ENCODE measurements at regions not wholly inside any gene's neighbourhood (a gene's known extent, or its start where the extent isn't known, plus 50 kb on each side); places are given as distances from the start of the nearest gene placed in this dataset.

DNA sequence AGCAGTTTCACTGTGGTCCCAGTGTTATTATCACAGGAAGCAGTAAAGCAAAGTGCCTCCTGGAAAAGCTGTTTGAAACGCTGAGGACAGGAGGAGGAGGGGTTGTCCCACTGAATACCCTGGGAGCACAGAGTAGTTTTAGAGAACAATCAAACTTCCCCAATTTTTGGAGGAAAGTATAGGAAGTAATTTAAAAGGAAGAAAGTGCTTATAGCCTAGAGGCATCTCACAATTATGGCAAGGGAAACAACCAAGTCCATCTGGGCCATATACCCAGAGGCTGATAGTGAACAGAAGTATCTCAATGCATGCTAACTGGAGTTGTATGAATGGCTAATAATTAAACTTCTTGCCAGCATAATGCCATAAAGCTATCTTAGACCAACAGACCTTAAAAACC, 137.2 kb upstream of the EPHA6 start:
- Histone ChIP-seq H3K4me1 (no peaks in the 10 kb centered on the region), H3K4me3 (no peak overlapping the region), H3K27ac (no peak overlapping the region), H3K9me3 (no peaks in the 10 kb centered on the region), H3K27me3 (no peaks in the 10 kb centered on the region), H3K36me3 (no peaks in the 10 kb centered on the region)
- in situ Hi-C loops (cut with MboI; ENCODE audit: low pct_ligation_motif_present in 1 of 4, low pct_unique_long_range_greater_than_20kb in 1 of 4, low sequenced_read_pairs in 3 of 4) (no loop called here), intact Hi-C loops (cut with DNase I; ENCODE audit: low total_unique reads) (no loop called here)
- DNase-seq = no peak
- TF ChIP-seq POLR2AphosphoS5 (IDR thresholded peaks at IDR 0.05) = no peak
- no peak for TF ChIP-seq CTCF (IDR thresholded peaks at IDR 0.05)
- no peak for TF ChIP-seq POLR2A (IDR thresholded peaks at IDR 0.05)
- no peak for TF ChIP-seq EP300 (IDR thresholded peaks at IDR 0.05; ENCODE audit: low read depth)
- 0 to 16% methylated on average over 1 of the region's 1 CpG for WGBS, 2 donors (ENCODE audit: low coverage in 1 of 2)

- intact Hi-C loops (cut with DNase I; ENCODE audit: low total_unique reads) = no loop called here
- DNase-seq = no peak
- 77 to 91% methylated on average over 3 of the region's 3 CpGs for WGBS, 2 donors (ENCODE audit: low coverage in 1 of 2)
- Histone ChIP-seq H3K27ac (no peak overlapping the region), H3K36me3 (no peaks in the 10 kb centered on the region), H3K4me1 (no peaks in the 10 kb centered on the region), H3K27me3 (no peaks in the 10 kb centered on the region), H3K9me3 (no peaks in the 10 kb centered on the region), H3K4me3 (no peak overlapping the region)
- in situ Hi-C loops (cut with MboI; ENCODE audit: low pct_ligation_motif_present in 1 of 4, low pct_unique_long_range_greater_than_20kb in 1 of 4, low sequenced_read_pairs in 3 of 4) = no loop called here
- TF ChIP-seq POLR2AphosphoS5 (IDR thresholded peaks at IDR 0.05) = no peak
- TF ChIP-seq EP300 (IDR thresholded peaks at IDR 0.05; ENCODE audit: low read depth) = no peak
- TF ChIP-seq CTCF (IDR thresholded peaks at IDR 0.05) = no peak
- TF ChIP-seq POLR2A (IDR thresholded peaks at IDR 0.05) = no peak
Observed at GRCh38 chr3:96678325-96678724, 136.1 kb upstream of the EPHA6 start.

DNA sequence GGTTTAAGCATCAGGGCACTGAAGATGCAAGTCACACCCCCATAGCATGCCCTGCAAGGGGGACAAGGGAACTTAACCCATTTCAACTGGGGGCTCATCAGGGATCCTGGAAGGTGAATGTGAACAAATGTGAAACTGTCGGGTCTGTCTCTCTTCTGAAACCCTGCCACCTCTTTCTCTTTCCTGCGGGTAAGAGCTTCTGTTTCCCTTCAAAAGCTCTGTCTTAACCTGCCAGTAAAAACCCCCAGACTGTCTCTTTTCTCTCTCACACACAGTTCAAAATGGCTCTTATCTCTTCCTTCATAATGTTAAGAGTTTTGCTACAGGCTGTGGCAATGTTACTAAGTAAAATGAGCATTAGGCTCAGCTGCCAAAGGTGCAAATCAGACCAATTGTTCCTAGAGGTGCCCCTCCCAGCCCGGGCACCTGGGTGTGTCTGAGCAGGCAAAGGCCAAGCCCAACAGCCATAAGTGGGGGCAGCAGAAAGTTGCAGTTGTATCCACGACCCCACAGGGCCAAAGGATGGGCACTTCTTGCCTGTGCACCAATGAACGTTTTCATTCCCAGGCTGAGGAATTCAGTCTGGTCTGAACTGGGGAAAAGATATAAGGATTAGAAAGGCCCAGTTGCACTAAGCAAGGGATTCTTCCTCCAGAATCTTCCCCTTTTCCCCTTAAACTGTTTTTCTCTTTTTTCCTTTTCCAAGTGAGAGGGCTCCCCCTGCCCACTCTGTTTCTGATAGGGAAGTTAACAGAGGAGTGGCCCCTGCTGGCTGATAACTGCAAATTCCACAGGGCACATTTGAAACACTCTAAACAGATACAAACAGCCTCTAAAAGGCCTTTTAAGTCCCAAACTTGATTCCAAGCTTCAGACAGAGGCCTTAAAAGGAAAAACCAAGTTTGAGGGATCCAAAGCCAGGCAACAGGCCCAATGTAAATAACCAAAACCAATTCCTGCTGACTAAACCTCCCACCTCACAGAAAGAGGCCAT, 113.8 kb upstream of the EPHA6 start:
- intact Hi-C loops (cut with DNase I; ENCODE audit: low total_unique reads) (no loop called here), in situ Hi-C loops (cut with MboI; ENCODE audit: low pct_ligation_motif_present in 1 of 4, low pct_unique_long_range_greater_than_20kb in 1 of 4, low sequenced_read_pairs in 3 of 4) (no loop called here)
- H3K27ac ChIP-seq = no peak overlapping the region
- no peak for DNase-seq
- no peak overlapping the region for H3K4me3 ChIP-seq
- H3K4me1 ChIP-seq = peaks cover 0 to 3% (median 0%) of the 10 kb centered on the region in 4 donors
- TF ChIP-seq EP300 (IDR thresholded peaks at IDR 0.05; ENCODE audit: low read depth) (no peak), CTCF (IDR thresholded peaks at IDR 0.05) (no peak), POLR2A (IDR thresholded peaks at IDR 0.05) (no peak), POLR2AphosphoS5 (IDR thresholded peaks at IDR 0.05) (no peak)
- H3K27me3 ChIP-seq = no peaks in the 10 kb centered on the region
- no peaks in the 10 kb centered on the region for H3K36me3 ChIP-seq
- 52 to 60% methylated on average over 1 to 5 of the region's 5 CpGs for WGBS, 2 donors (ENCODE audit: low coverage in 1 of 2)
- H3K9me3 ChIP-seq = no peaks in the 10 kb centered on the region

DNA sequence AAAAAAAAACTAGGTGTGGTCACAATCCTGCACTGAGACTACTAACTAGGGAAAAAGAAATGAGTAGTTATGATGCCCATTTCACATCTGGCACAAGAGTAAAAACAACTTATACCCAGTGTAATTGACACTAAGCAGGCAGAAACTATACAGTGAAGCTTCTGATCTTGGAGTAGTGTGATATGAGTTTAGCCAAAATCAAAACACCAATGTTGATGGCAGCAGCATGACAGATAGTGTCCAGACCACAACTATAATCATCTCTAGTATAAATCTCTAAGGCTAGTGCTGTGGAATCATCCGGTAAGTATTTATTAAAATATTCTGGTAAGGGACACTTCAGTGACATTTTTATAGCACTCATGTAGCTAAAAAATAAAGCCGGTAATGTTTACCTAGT, 108.5 kb upstream of the EPHA6 start:
- no peak for TF ChIP-seq CTCF (IDR thresholded peaks at IDR 0.05)
- TF ChIP-seq POLR2AphosphoS5 (IDR thresholded peaks at IDR 0.05) = no peak
- no peak for TF ChIP-seq EP300 (IDR thresholded peaks at IDR 0.05; ENCODE audit: low read depth)
- no peak for TF ChIP-seq POLR2A (IDR thresholded peaks at IDR 0.05)
- H3K4me1 ChIP-seq = peaks cover 0 to 6% (median 0%) of the 10 kb centered on the region in 4 donors
- H3K36me3 ChIP-seq = no peaks in the 10 kb centered on the region
- no peaks in the 10 kb centered on the region for H3K9me3 ChIP-seq
- no peak overlapping the region for H3K27ac ChIP-seq
- intact Hi-C loops (cut with DNase I; ENCODE audit: low total_unique reads) (no loop called here), in situ Hi-C loops (cut with MboI; ENCODE audit: low pct_ligation_motif_present in 1 of 4, low pct_unique_long_range_greater_than_20kb in 1 of 4, low sequenced_read_pairs in 3 of 4) (no loop called here)
- no peaks in the 10 kb centered on the region for H3K27me3 ChIP-seq
- no peak for DNase-seq
- H3K4me3 ChIP-seq = no peak overlapping the region
- 40 to 47% methylated on average over 2 of the region's 2 CpGs for WGBS, 2 donors (ENCODE audit: low coverage in 1 of 2)

All from transverse colon (tissue), 4 donors.